Gastroesophageal sphincter (tissue), 4 donors: ENCODE measurements at regions not wholly inside any gene's neighbourhood (a gene's known extent, or its start where the extent isn't known, plus 50 kb on each side); places are given as distances from the start of the nearest gene placed in this dataset.

Experiments used
- ATAC-seq: fragments of 150-250 bp; one replicate; pipeline ENCODE4 v1.9.1; 2016; ENCODE audit warnings: mild to moderate bottlenecking, moderate library complexity
- H3K27ac ChIP-seq, 4 donors: fragments of 200-600 bp; sonication (generic) in 3 of 4; 1 replicate in 3 of 4; 2 replicates in 1 of 4; pipeline ENCODE4 v1.5.1; 2016 to 2019
- H3K27me3 ChIP-seq: fragments of 200-600 bp; sonication (generic); one replicate; pipeline ENCODE4 v1.5.1; 2019
- H3K36me3 ChIP-seq, 2 donors: fragments of 200-600 bp; sonication (generic); one replicate each; pipeline ENCODE4 v1.5.1; 2019; ENCODE audit warnings: control low read depth in 1 of 2
- H3K4me1 ChIP-seq, 3 donors: fragments of 200-600 bp; sonication (generic); 1 replicate in 2 of 3; 2 replicates in 1 of 3; pipeline ENCODE4 v1.5.1; 2016 to 2019; ENCODE audit warnings: control low read depth in 2 of 3
- H3K4me3 ChIP-seq, 2 donors: fragments of 200-600 bp; sonication (generic); one replicate each; pipeline ENCODE4 v1.5.1; 2019; ENCODE audit warnings: mild to moderate bottlenecking in 1 of 2, moderate library complexity in 1 of 2
- H3K9me3 ChIP-seq, 3 donors: fragments of 200-600 bp; sonication (generic); one replicate each; pipeline ENCODE4 v1.5.1; 2017 to 2019; ENCODE audit warnings: control low read depth in 2 of 3
- CTCF ChIP-seq, 4 experiments: fragments of 200-600 bp in 2 of 4; fragments of 450-650 bp in 2 of 4; sonication (generic) in 1 of 4; IDR thresholded peaks; one replicate each; pipeline ENCODE4 v1.5.1; 2017 to 2019; ENCODE audit warnings: antibody characterized with exemption in 4 of 4, mild to moderate bottlenecking in 2 of 4, moderate library complexity in 2 of 4
- EP300 ChIP-seq: sonication (generic); formaldehyde crosslinking; IDR thresholded peaks from one replicate; pipeline ENCODE4 v1.6.1; 2017; ENCODE audit warnings: antibody characterized with exemption, mild to moderate bottlenecking
- POLR2A ChIP-seq, 2 donors: fragments of 450-650 bp; IDR thresholded peaks; one replicate each; pipeline ENCODE4 v1.6.1; 2017; ENCODE audit warnings: antibody characterized with exemption in 2 of 2, mild to moderate bottlenecking in 2 of 2, moderate library complexity in 1 of 2
- POLR2AphosphoS5 ChIP-seq: sonication (generic); formaldehyde crosslinking; IDR thresholded peaks from one replicate; pipeline ENCODE4 v1.6.1; 2017; ENCODE audit warnings: antibody characterized with exemption
- WGBS, 2 donors: methylation state at CpG; one replicate each; pipeline ENCODE4 v1.1.5; 2018; ENCODE audit warnings: low coverage in 1 of 2; 5-methylcytosine and 5-hydroxymethylcytosine counted together

DNA sequence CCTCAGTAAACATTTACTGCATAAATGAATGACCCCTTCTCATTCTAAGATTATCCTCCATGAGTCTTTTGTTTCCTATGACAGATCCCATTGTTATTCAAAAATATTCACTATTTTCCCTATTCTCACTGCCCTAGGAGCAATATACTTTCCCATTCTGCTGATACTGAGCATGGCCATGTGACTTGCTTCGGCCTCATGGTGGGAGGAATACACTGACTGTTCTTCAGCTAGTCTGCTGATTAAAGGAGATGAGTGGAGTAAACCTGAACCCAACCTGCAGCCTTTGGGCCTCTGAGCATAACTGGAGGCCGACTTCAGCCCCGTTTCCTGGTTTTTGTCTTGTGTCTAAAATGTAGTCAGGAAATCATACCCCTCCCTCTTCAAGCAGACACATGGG is 531.8 kb upstream of the SALL1 start:
- TF ChIP-seq CTCF (IDR thresholded peaks at IDR 0.05) (no peak), POLR2A (IDR thresholded peaks at IDR 0.05) (no peak), EP300 (no peak), POLR2AphosphoS5 (no peak)
- no peak overlapping the region for H3K27ac ChIP-seq
- H3K27me3 ChIP-seq, result no peaks in the 10 kb centered on the region
- H3K9me3 ChIP-seq, result no peaks in the 10 kb centered on the region
- H3K4me1 ChIP-seq, result no peaks in the 10 kb centered on the region
- no peak for ATAC-seq
- H3K36me3 ChIP-seq, result no peaks in the 10 kb centered on the region
- H3K4me3 ChIP-seq, result no peak overlapping the region
- WGBS, 2 donors, result 50 to 60% methylated on average over 1 to 3 of the region's 3 CpGs

- no peak for TF ChIP-seq POLR2AphosphoS5
- no peak for TF ChIP-seq EP300
- no peak for TF ChIP-seq POLR2A (IDR thresholded peaks at IDR 0.05)
- TF ChIP-seq CTCF (IDR thresholded peaks at IDR 0.05), result no peak
- H3K9me3 ChIP-seq, result no peaks in the 10 kb centered on the region
- ATAC-seq, result no peak
- no peak overlapping the region for H3K4me3 ChIP-seq
- no peaks in the 10 kb centered on the region for H3K4me1 ChIP-seq
- 75% methylated on average over 4 of the region's 4 CpGs; no CpG with 5 or more reads in 1 of the 2 donors for WGBS, 2 donors
- no peak overlapping the region for H3K27ac ChIP-seq
- H3K27me3 ChIP-seq, result no peaks in the 10 kb centered on the region
- H3K36me3 ChIP-seq, result no peaks in the 10 kb centered on the region
These were observed 523.5 kb upstream of the SALL1 start for GRCh38 chr16:51674615-51675014.

DNA sequence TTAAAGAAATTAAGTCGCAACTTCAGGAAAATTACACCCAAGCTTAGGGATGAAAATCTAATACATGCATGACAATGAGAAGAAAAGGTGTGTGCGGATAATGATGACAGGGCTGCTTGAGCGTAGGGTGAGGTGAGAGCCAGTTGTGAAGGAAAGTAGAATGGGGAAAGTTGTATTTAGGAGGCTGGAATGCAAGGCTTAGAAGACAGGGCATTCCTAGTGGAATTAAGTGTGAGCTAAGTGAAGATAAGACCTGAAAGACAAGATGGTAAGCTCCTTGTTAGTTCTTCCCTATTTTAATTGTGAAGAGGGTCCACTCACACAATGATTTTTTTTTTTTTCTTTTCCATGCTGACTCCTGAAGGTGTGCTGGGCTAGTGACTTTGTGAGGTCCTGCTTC is 519.5 kb upstream of the SALL1 start:
- WGBS, 2 donors, result 85 to 89% methylated on average over 3 of the region's 3 CpGs

GRCh38 chr16:51666821-51667220 is 515.8 kb upstream of the SALL1 start:
- WGBS, 2 donors, result 31 to 48% methylated on average over 4 to 6 of the region's 6 CpGs
- H3K27ac ChIP-seq, result no peak overlapping the region
- H3K4me1 ChIP-seq, result no peaks in the 10 kb centered on the region
- no peaks in the 10 kb centered on the region for H3K27me3 ChIP-seq
- no peak overlapping the region for H3K4me3 ChIP-seq
- no peaks in the 10 kb centered on the region for H3K9me3 ChIP-seq
- TF ChIP-seq CTCF (IDR thresholded peaks at IDR 0.05), result no peak
- TF ChIP-seq POLR2A (IDR thresholded peaks at IDR 0.05), result no peak
- no peak for TF ChIP-seq EP300
- TF ChIP-seq POLR2AphosphoS5, result no peak
- H3K36me3 ChIP-seq, result no peaks in the 10 kb centered on the region
- ATAC-seq, result no peak

More for the DNA sequence above, 519.5 kb upstream of the SALL1 start:
- no peak for ATAC-seq
- Histone ChIP-seq H3K27me3 (no peaks in the 10 kb centered on the region), H3K36me3 (no peaks in the 10 kb centered on the region), H3K27ac (no peak overlapping the region), H3K4me3 (no peak overlapping the region), H3K4me1 (no peaks in the 10 kb centered on the region), H3K9me3 (no peaks in the 10 kb centered on the region)
- TF ChIP-seq POLR2A (IDR thresholded peaks at IDR 0.05), result no peak

DNA sequence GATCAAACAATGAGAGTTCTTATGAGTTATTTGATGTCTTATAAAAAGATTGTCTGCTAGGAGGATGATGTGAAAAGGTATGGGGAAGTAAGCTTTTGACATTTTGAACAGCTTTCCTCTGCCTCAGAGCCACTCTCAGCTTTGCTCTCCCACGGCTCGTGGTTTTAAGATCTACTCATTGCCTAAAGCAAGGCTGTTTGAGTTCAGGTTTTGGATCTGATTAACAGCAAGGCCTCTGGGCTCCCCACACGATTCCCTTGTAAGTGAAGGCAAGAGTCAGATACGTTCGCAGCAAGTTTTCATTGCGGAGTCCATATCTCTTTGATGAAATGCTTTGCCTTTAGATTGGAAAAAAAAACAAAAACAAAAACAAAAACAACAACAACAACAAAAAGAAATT is 515.0 kb upstream of the SALL1 start:
- H3K4me1 ChIP-seq, result no peaks in the 10 kb centered on the region
- no peaks in the 10 kb centered on the region for H3K27me3 ChIP-seq
- 58 to 66% methylated on average over 6 of the region's 6 CpGs for WGBS, 2 donors
- H3K4me3 ChIP-seq, result no peak overlapping the region
- H3K36me3 ChIP-seq, result no peaks in the 10 kb centered on the region
- ATAC-seq, result no peak
- no peaks in the 10 kb centered on the region for H3K9me3 ChIP-seq
- no peak overlapping the region for H3K27ac ChIP-seq
- TF ChIP-seq POLR2AphosphoS5, result no peak
- no peak for TF ChIP-seq CTCF (IDR thresholded peaks at IDR 0.05)
- TF ChIP-seq POLR2A (IDR thresholded peaks at IDR 0.05), result no peak
- TF ChIP-seq EP300, result no peak
